Gastroesophageal sphincter (tissue), 3 donors: ENCODE measurements at regions not wholly inside any gene's neighbourhood (a gene's known extent, or its start where the extent isn't known, plus 50 kb on each side); places are given as distances from the start of the nearest gene placed in this dataset.

Source experiments
- CTCF ChIP-seq, 4 experiments: fragments of 200-600 bp in 2 of 4; fragments of 450-650 bp in 2 of 4; sonication (generic) in 1 of 4; IDR thresholded peaks; one replicate each; pipeline ENCODE4 v1.5.1; 2017 to 2019; ENCODE audit warnings: antibody characterized with exemption in 4 of 4, mild to moderate bottlenecking in 2 of 4, moderate library complexity in 2 of 4
- EP300 ChIP-seq: sonication (generic); formaldehyde crosslinking; IDR thresholded peaks from one replicate; pipeline ENCODE4 v1.6.1; 2017; ENCODE audit warnings: antibody characterized with exemption, mild to moderate bottlenecking
- POLR2A ChIP-seq, 2 donors: fragments of 450-650 bp; IDR thresholded peaks; one replicate each; pipeline ENCODE4 v1.6.1; 2017; ENCODE audit warnings: antibody characterized with exemption in 2 of 2, mild to moderate bottlenecking in 2 of 2, moderate library complexity in 1 of 2
- POLR2AphosphoS5 ChIP-seq: sonication (generic); formaldehyde crosslinking; IDR thresholded peaks from one replicate; pipeline ENCODE4 v1.6.1; 2017; ENCODE audit warnings: antibody characterized with exemption

- TF ChIP-seq CTCF (IDR thresholded peaks at IDR 0.05) (no peak), POLR2AphosphoS5 (no peak), POLR2A (IDR thresholded peaks at IDR 0.05) (no peak), EP300 (no peak)
Observed at GRCh38 chr17:77579131-77579530, 379.4 kb upstream of the TNRC6C start.
